NCI-H69 (cell line): ENCODE measurements at regions not wholly inside any gene's neighbourhood (a gene's known extent, or its start where the extent isn't known, plus 50 kb on each side); places are given as distances from the start of the nearest gene placed in this dataset.
"Not testable (repeated sequence)": the region's sequence is repeated elsewhere in the genome, so short reads cannot be mapped to it uniquely, and the experiment has no call there.

ENCODE experiments used
- DNase-seq: peaks from one replicate; lab custom pipeline; 2025; lab: John Stamatoyannopoulos, UW

GRCh38 chr7:47089461-47089860, 492.4 kb downstream of the TNS3 start:
- no peak for DNase-seq

GRCh38 chr7:47089068-47089417, 492.9 kb downstream of the TNS3 start:
- DNase-seq = no peak

GRCh38 chr7:47088329-47089067, 493.4 kb downstream of the TNS3 start:
- peak; percentile 39 for DNase-seq

- no peak for DNase-seq
Measured at GRCh38 chr7:47087866-47088265, 494.0 kb downstream of the TNS3 start.

- DNase-seq = no peak
Measured at GRCh38 chr7:47085491-47086275, 496.2 kb downstream of the TNS3 start.

GRCh38 chr7:47083476-47084250, 498.2 kb downstream of the TNS3 start:
- DNase-seq = no peak

- DNase-seq = no peak
Measured at GRCh38 chr7:47080816-47081215, 501.1 kb downstream of the TNS3 start.

GRCh38 chr7:47078241-47078640, 503.7 kb downstream of the TNS3 start:
- no peak for DNase-seq

- DNase-seq = no peak
Measured at GRCh38 chr7:47074702-47075153, 507.2 kb downstream of the TNS3 start.

GRCh38 chr7:47073284-47073683, 508.6 kb downstream of the TNS3 start:
- DNase-seq = no peak

- DNase-seq = no peak
Measured at GRCh38 chr7:47071866-47072265, 510.0 kb downstream of the TNS3 start.

- no peak for DNase-seq
Measured at GRCh38 chr7:47069385-47070076, 512.4 kb downstream of the TNS3 start.

- DNase-seq = no peak
Measured at GRCh38 chr7:47066976-47067614, 514.8 kb downstream of the TNS3 start.

GRCh38 chr7:47056731-47057130, 525.2 kb downstream of the TNS3 start:
- no peak for DNase-seq

- not testable (repeated sequence) for DNase-seq
Measured at GRCh38 chr7:47052541-47053208, 529.2 kb downstream of the TNS3 start.

- no peak for DNase-seq
Measured at GRCh38 chr7:47049234-47049774, 532.6 kb downstream of the TNS3 start.

- DNase-seq = no peak
Measured at GRCh38 chr7:47047384-47047783, 534.5 kb downstream of the TNS3 start.

GRCh38 chr7:47046949-47047348, 535.0 kb downstream of the TNS3 start:
- no peak for DNase-seq

- no peak for DNase-seq
Measured at GRCh38 chr7:47045207-47046051, 536.5 kb downstream of the TNS3 start.

- no peak for DNase-seq
Measured at GRCh38 chr7:47044625-47045024, 537.3 kb downstream of the TNS3 start.
